H9 (cell line): ENCODE measurements at regions not wholly inside any gene's neighbourhood (a gene's known extent, or its start where the extent isn't known, plus 50 kb on each side); places are given as distances from the start of the nearest gene placed in this dataset.

Experiments used
- DNase-seq: peaks from one replicate; pipeline ENCODE4 v3.0.0-alpha.2; 2017
- H2AFZ ChIP-seq: one replicate; pipeline ENCODE4 v1.6.1; 2013; ENCODE audit warnings: mild to moderate bottlenecking, low read length, control low read depth, moderate library complexity
- H2AK5ac ChIP-seq: 2 replicates; pipeline ENCODE4 v1.6.1; 2013; ENCODE audit warnings: low read length, control low read depth, mixed read lengths; ENCODE audit not compliant: insufficient read length
- H2BK120ac ChIP-seq: one replicate; pipeline ENCODE4 v1.6.1; 2013; ENCODE audit warnings: low read depth, mild to moderate bottlenecking, low read length, control low read depth, inconsistent platforms; ENCODE audit not compliant: poor library complexity, severe bottlenecking
- H2BK12ac ChIP-seq: 2 replicates; pipeline ENCODE4 v1.6.1; 2013; ENCODE audit warnings: low read length, control low read depth, mixed read lengths, low read depth; ENCODE audit not compliant: insufficient read length
- H2BK15ac ChIP-seq: 2 replicates; pipeline ENCODE4 v1.6.1; 2013; ENCODE audit warnings: low read depth, low read length, control low read depth
- H2BK20ac ChIP-seq: one replicate; pipeline ENCODE4 v1.6.1; 2013; ENCODE audit warnings: low read depth, mild to moderate bottlenecking, low read length, control low read depth, inconsistent platforms; ENCODE audit not compliant: poor library complexity, severe bottlenecking
- H2BK5ac ChIP-seq: 2 replicates; pipeline ENCODE4 v1.6.1; 2013; ENCODE audit warnings: low read length, control low read depth, mixed read lengths; ENCODE audit not compliant: insufficient read length
- H3K14ac ChIP-seq: 2 replicates; pipeline ENCODE4 v1.6.1; 2013; ENCODE audit warnings: low read length, control low read depth; ENCODE audit not compliant: insufficient read depth
- H3K18ac ChIP-seq: 2 replicates; pipeline ENCODE4 v1.6.1; 2013; ENCODE audit warnings: low read depth, mild to moderate bottlenecking, mixed read lengths, low read length, control low read depth; ENCODE audit not compliant: insufficient read length
- H3K23ac ChIP-seq: 2 replicates; pipeline ENCODE4 v1.6.1; 2013; ENCODE audit warnings: low read length, control low read depth, mixed read lengths, low read depth; ENCODE audit not compliant: insufficient read length
- H3K23me2 ChIP-seq: 2 replicates; pipeline ENCODE4 v1.6.1; 2013; ENCODE audit warnings: low read depth, mild to moderate bottlenecking, mixed read lengths, low read length, control low read depth; ENCODE audit not compliant: insufficient read length, poor library complexity, severe bottlenecking
- H3K27ac ChIP-seq: 2 replicates; pipeline ENCODE4 v1.5.1; 2013; ENCODE audit warnings: low read length, control low read depth, mixed read lengths, low read depth; ENCODE audit not compliant: insufficient read length
- H3K27me3 ChIP-seq: 2 replicates; pipeline ENCODE4 v1.6.1; 2013; ENCODE audit warnings: low read length, control low read depth, inconsistent platforms; ENCODE audit not compliant: insufficient read depth
- H3K4ac ChIP-seq: 2 replicates; pipeline ENCODE4 v1.6.1; 2013; ENCODE audit warnings: low read depth, mild to moderate bottlenecking, control low read depth, inconsistent platforms, low read length, moderate library complexity
- H3K4me1 ChIP-seq: 2 replicates; pipeline ENCODE4 v1.6.1; 2013; ENCODE audit warnings: low read length, control low read depth, inconsistent platforms; ENCODE audit not compliant: insufficient read depth
- H3K4me2 ChIP-seq: 2 replicates; pipeline ENCODE4 v1.6.1; 2013; ENCODE audit warnings: low read length, control low read depth, mixed read lengths; ENCODE audit not compliant: insufficient read length, insufficient read depth
- H3K56ac ChIP-seq: 2 replicates; pipeline ENCODE4 v1.6.1; 2013; ENCODE audit warnings: low read depth, mild to moderate bottlenecking, mixed read lengths, low read length, control low read depth; ENCODE audit not compliant: insufficient read length
- H3K79me1 ChIP-seq: 2 replicates; pipeline ENCODE4 v1.6.1; 2013; ENCODE audit warnings: low read depth, mild to moderate bottlenecking, moderate library complexity, low read length, control low read depth, inconsistent platforms; ENCODE audit not compliant: insufficient read depth, poor library complexity, severe bottlenecking
- H3K79me2 ChIP-seq: 2 replicates; pipeline ENCODE4 v1.6.1; 2013; ENCODE audit warnings: low read length, control low read depth, inconsistent platforms; ENCODE audit not compliant: insufficient read depth
- H3K9ac ChIP-seq: 2 replicates; pipeline ENCODE4 v1.6.1; 2013; ENCODE audit warnings: low read length, control low read depth, mixed read lengths; ENCODE audit not compliant: insufficient read length; ENCODE audit errors: extremely low read depth
- H3K9me3 ChIP-seq: one replicate; pipeline ENCODE4 v1.6.1; 2013; ENCODE audit warnings: low read depth, low read length, inconsistent platforms; ENCODE audit not compliant: control insufficient read depth
- H3T11ph ChIP-seq: one replicate; pipeline ENCODE4 v1.6.1; 2013; ENCODE audit warnings: mild to moderate bottlenecking, low read length, control low read depth, inconsistent platforms
- H4K20me1 ChIP-seq: one replicate; pipeline ENCODE4 v1.6.1; 2013; ENCODE audit not compliant: control insufficient read depth, insufficient read length, insufficient read depth
- H4K5ac ChIP-seq: 2 replicates; pipeline ENCODE4 v1.6.1; 2013; ENCODE audit warnings: low read depth, mild to moderate bottlenecking, mixed read lengths, low read length, control low read depth; ENCODE audit not compliant: insufficient read length
- H4K8ac ChIP-seq: replicated peaks from 2 replicates; pipeline ENCODE4 v1.6.1; 2013; ENCODE audit warnings: low read length, control low read depth, mixed read lengths, low read depth; ENCODE audit not compliant: insufficient read length
- H4K91ac ChIP-seq: 2 replicates; pipeline ENCODE4 v1.6.1; 2013; ENCODE audit warnings: low read depth, mild to moderate bottlenecking, moderate library complexity, mixed read lengths, low read length, control low read depth; ENCODE audit not compliant: insufficient read length
- H3K27ac Mint-ChIP-seq, 3 experiments: 2 replicates in 2 of 3; 3 replicates in 1 of 3; pipeline ENCODE4 v1.8.0; 2020 to 2021; ENCODE audit warnings: mixed read lengths in 3 of 3, mild to moderate bottlenecking in 1 of 3, moderate library complexity in 1 of 3
- H3K27me3 Mint-ChIP-seq: 2 replicates; pipeline ENCODE4 v1.8.0; 2021; ENCODE audit warnings: low read depth, mild to moderate bottlenecking, moderate library complexity, mixed read lengths
- H3K36me3 Mint-ChIP-seq, 3 experiments: 2 replicates in 2 of 3; 3 replicates in 1 of 3; pipeline ENCODE4 v1.8.0; 2020 to 2021; ENCODE audit warnings: low read depth in 3 of 3, mixed read lengths in 3 of 3; ENCODE audit not compliant: insufficient read depth in 1 of 3
- H3K4me1 Mint-ChIP-seq, 2 experiments: 2 replicates each; pipeline ENCODE4 v1.8.0; 2020; ENCODE audit warnings: mixed read lengths in 2 of 2
- H3K4me3 Mint-ChIP-seq, 2 experiments: 2 replicates in 1 of 2; 3 replicates in 1 of 2; pipeline ENCODE4 v1.8.0; 2020 to 2021; ENCODE audit warnings: mild to moderate bottlenecking in 2 of 2, mixed read lengths in 2 of 2, moderate library complexity in 1 of 2
- H3K9me3 Mint-ChIP-seq, 2 experiments: 2 replicates in 1 of 2; 3 replicates in 1 of 2; pipeline ENCODE4 v1.8.0; 2020; ENCODE audit warnings: mild to moderate bottlenecking in 2 of 2, mixed read lengths in 2 of 2, moderate library complexity in 1 of 2
- CTCF ChIP-seq: fragments of 200-600 bp; sonication (generic); conservative IDR thresholded peaks from 3 replicates; pipeline ENCODE4 v1.8.0; 2021; ENCODE audit warnings: antibody characterized with exemption, mild to moderate bottlenecking
- WGBS: extraction: QIAGEN DNeasy Blood & Tissue Kit; methylation state at CpG from one replicate; pipeline ENCODE4 v1.1.7; 2013; ENCODE audit warnings: missing lambda C conversion rate, low lambda C conversion rate, mixed read lengths; ENCODE audit not compliant: insufficient read length; ENCODE audit errors: extremely low coverage; 5-methylcytosine and 5-hydroxymethylcytosine counted together

- no peaks in the 10 kb centered on the region for H3K79me2 ChIP-seq
- H2BK120ac ChIP-seq = no peak overlapping the region
- H4K5ac ChIP-seq = peak overlapping the region; percentile 50
- H3K14ac ChIP-seq = no peak overlapping the region; the same call in 1 of the 2 replicates
- H2BK15ac ChIP-seq = no peak overlapping the region
- H3K23me2 ChIP-seq = no peaks in the 10 kb centered on the region
- H3K4me2 ChIP-seq = no peak overlapping the region
- Mint-ChIP-seq H3K27me3 (no peaks in the 10 kb centered on the region; the same call in 1 of the 2 replicates), H3K4me3 (no peak overlapping the region), H3K9me3 (no peaks in the 10 kb centered on the region), H3K4me1 (peaks cover 40 to 42% of the 10 kb centered on the region in 2 experiments), H3K36me3 (no peaks in the 10 kb centered on the region), H3K27ac (peak overlapping the region in 1 of 3 experiments; percentile 8; a peak in 1 of 7 replicates)
- H4K91ac ChIP-seq = no peak overlapping the region
- H2AK5ac ChIP-seq = no peak overlapping the region
- no peaks in the 10 kb centered on the region for H3K9me3 ChIP-seq
- H2BK20ac ChIP-seq = no peak overlapping the region
- no peak overlapping the region for H2BK12ac ChIP-seq
- no peak overlapping the region for H3K27ac ChIP-seq
- H3T11ph ChIP-seq = no peak overlapping the region
- H3K79me1 ChIP-seq = no peaks in the 10 kb centered on the region
- H3K56ac ChIP-seq = no peak overlapping the region
- no peaks in the 10 kb centered on the region for H3K27me3 ChIP-seq
- H3K18ac ChIP-seq = no peak overlapping the region
- no peak overlapping the region for H3K23ac ChIP-seq
- no peak for TF ChIP-seq CTCF
- no peak overlapping the region for H4K8ac ChIP-seq
- no peak overlapping the region for H3K9ac ChIP-seq
- H3K4me1 ChIP-seq = peaks cover 10% of the 10 kb centered on the region; the same call in 1 of the 2 replicates
- H2BK5ac ChIP-seq = no peak overlapping the region
- DNase-seq = no peak
- no CpG with 5 or more reads among the region's 4 CpGs for WGBS
- H4K20me1 ChIP-seq = no peaks in the 10 kb centered on the region
- no peak overlapping the region for H2AFZ ChIP-seq
- no peak overlapping the region for H3K4ac ChIP-seq
These were observed 174.6 kb downstream of the PTCSC3 start for GRCh38 chr14:36001936-36002335.
